CD14-positive monocyte (primary cell): ENCODE measurements at regions not wholly inside any gene's neighbourhood (a gene's known extent, or its start where the extent isn't known, plus 50 kb on each side); places are given as distances from the start of the nearest gene placed in this dataset.
"Not testable (repeated sequence)": the region's sequence is repeated elsewhere in the genome, so short reads cannot be mapped to it uniquely, and the experiment has no call there.

Experiments used
- DNase-seq, 3 donors: peaks; one replicate each; pipeline ENCODE4 v3.0.0-alpha.2; 2011 to 2022
- H2AFZ ChIP-seq: 2 replicates; pipeline ENCODE4 v1.6.0; 2012; ENCODE audit warnings: mild to moderate bottlenecking, low read depth, low read length, inconsistent platforms; ENCODE audit not compliant: insufficient read depth, poor library complexity, severe bottlenecking
- H3K27ac ChIP-seq, 2 donors: 1 replicate in 1 of 2; 2 replicates in 1 of 2; pipeline ENCODE4 v1.5.1; 2012 to 2013; ENCODE audit warnings: low read length in 2 of 2, control low read depth in 1 of 2, inconsistent platforms in 1 of 2, low read depth in 1 of 2, mild to moderate bottlenecking in 1 of 2
- H3K27me3 ChIP-seq, 2 donors: one replicate each; pipeline versions ENCODE4 v1.6.0 to v1.6.1; 2011 to 2013; ENCODE audit warnings: low read length in 2 of 2; ENCODE audit not compliant: control insufficient read depth in 2 of 2, insufficient read depth in 2 of 2
- H3K36me3 ChIP-seq, 2 donors: replicated peaks in 1 of 2; 1 replicate in 1 of 2; 2 replicates in 1 of 2; pipeline versions ENCODE4 v1.5.1 to v1.6.1; 2012 to 2013; ENCODE audit warnings: low read length in 2 of 2, control low read depth in 1 of 2, inconsistent platforms in 1 of 2, mild to moderate bottlenecking in 1 of 2; ENCODE audit not compliant: insufficient read depth in 2 of 2, control insufficient read depth in 1 of 2
- H3K4me1 ChIP-seq, 2 donors: 1 replicate in 1 of 2; 2 replicates in 1 of 2; pipeline versions ENCODE4 v1.5.1 to v1.6.1; 2012 to 2013; ENCODE audit warnings: low read length in 2 of 2, control low read depth in 1 of 2, inconsistent platforms in 1 of 2, mild to moderate bottlenecking in 1 of 2, moderate library complexity in 1 of 2; ENCODE audit not compliant: insufficient read depth in 2 of 2, control insufficient read depth in 1 of 2
- H3K4me2 ChIP-seq: replicated peaks from 2 replicates; pipeline ENCODE3; 2012; ENCODE audit warnings: low read length, moderate library complexity, mild to moderate bottlenecking; ENCODE audit not compliant: poor library complexity, severe bottlenecking; ENCODE audit errors: extremely low read depth
- H3K4me3 ChIP-seq, 3 experiments: fragments of 200-600 bp in 1 of 3; sonication (generic) in 1 of 3; replicated peaks in 1 of 3; 1 replicate in 2 of 3; 2 replicates in 1 of 3; pipeline ENCODE4 v1.5.1; 2011 to 2013; ENCODE audit warnings: low read length in 3 of 3, mild to moderate bottlenecking in 3 of 3, control low read depth in 2 of 3, low read depth in 2 of 3, inconsistent platforms in 1 of 3, moderate library complexity in 1 of 3
- H3K79me2 ChIP-seq: 2 replicates; pipeline ENCODE4 v1.6.0; 2012; ENCODE audit warnings: mild to moderate bottlenecking, control low read depth, inconsistent platforms, low read length, moderate library complexity; ENCODE audit not compliant: insufficient read depth
- H3K9ac ChIP-seq: 2 replicates; pipeline ENCODE4 v1.6.0; 2017; ENCODE audit warnings: low read length, mild to moderate bottlenecking; ENCODE audit not compliant: insufficient read depth, poor library complexity, severe bottlenecking
- H3K9me3 ChIP-seq, 2 donors: replicated peaks in 1 of 2; 1 replicate in 1 of 2; 2 replicates in 1 of 2; pipeline versions ENCODE4 v1.5.1 to v1.6.1; 2012 to 2013; ENCODE audit warnings: low read length in 2 of 2, control low read depth in 1 of 2; ENCODE audit not compliant: control insufficient read depth in 1 of 2, insufficient read depth in 1 of 2
- H4K20me1 ChIP-seq: 2 replicates; pipeline ENCODE4 v1.6.0; 2012; ENCODE audit warnings: mild to moderate bottlenecking, low read length, control low read depth, moderate library complexity; ENCODE audit not compliant: insufficient read depth
- H3K27ac Mint-ChIP-seq, 7 donors: one replicate each; pipeline ENCODE4 v1.8.0; 2020; ENCODE audit warnings: mild to moderate bottlenecking in 7 of 7, mixed read lengths in 7 of 7, moderate library complexity in 6 of 7, inconsistent platforms in 2 of 7
- H3K27me3 Mint-ChIP-seq, 3 donors: one replicate each; pipeline ENCODE4 v1.8.0; 2021 to 2022; ENCODE audit warnings: low read depth in 3 of 3, mild to moderate bottlenecking in 3 of 3, mixed read lengths in 3 of 3, moderate library complexity in 3 of 3, inconsistent platforms in 1 of 3
- H3K36me3 Mint-ChIP-seq, 2 donors: one replicate each; pipeline ENCODE4 v1.8.0; 2020; ENCODE audit warnings: mixed read lengths in 2 of 2, inconsistent platforms in 1 of 2, mild to moderate bottlenecking in 1 of 2
- H3K4me1 Mint-ChIP-seq: one replicate; pipeline ENCODE4 v1.8.0; 2020; ENCODE audit warnings: mild to moderate bottlenecking, mixed read lengths
- H3K4me3 Mint-ChIP-seq, 2 donors: one replicate each; pipeline ENCODE4 v1.8.0; 2020; ENCODE audit warnings: mild to moderate bottlenecking in 2 of 2, mixed read lengths in 2 of 2, moderate library complexity in 1 of 2
- H3K9me3 Mint-ChIP-seq, 7 donors: one replicate each; pipeline ENCODE4 v1.8.0; 2020 to 2022; ENCODE audit warnings: mixed read lengths in 7 of 7, mild to moderate bottlenecking in 6 of 7, moderate library complexity in 6 of 7, inconsistent platforms in 2 of 7
- WGBS: methylation state at CpG from one replicate; pipeline ENCODE4 v1.1.5; 2013; ENCODE audit warnings: missing lambda C conversion rate; ENCODE audit not compliant: insufficient coverage; 5-methylcytosine and 5-hydroxymethylcytosine counted together
- intact Hi-C, 2 donors: fragments of 100-400 bp; cut with micrococcal nuclease; formaldehyde crosslinking; loops; one replicate each; pipeline versions ENCODE4 v1.15.0 to v1.15.1; 2023
- TF ChIP-seq, protein P1 (sequence below): fragments of 200-600 bp; IDR thresholded peaks from one replicate; pipeline ENCODE4 v1.8.0; 2022; ENCODE audit warnings: antibody characterized with exemption, mild to moderate bottlenecking

DNA sequence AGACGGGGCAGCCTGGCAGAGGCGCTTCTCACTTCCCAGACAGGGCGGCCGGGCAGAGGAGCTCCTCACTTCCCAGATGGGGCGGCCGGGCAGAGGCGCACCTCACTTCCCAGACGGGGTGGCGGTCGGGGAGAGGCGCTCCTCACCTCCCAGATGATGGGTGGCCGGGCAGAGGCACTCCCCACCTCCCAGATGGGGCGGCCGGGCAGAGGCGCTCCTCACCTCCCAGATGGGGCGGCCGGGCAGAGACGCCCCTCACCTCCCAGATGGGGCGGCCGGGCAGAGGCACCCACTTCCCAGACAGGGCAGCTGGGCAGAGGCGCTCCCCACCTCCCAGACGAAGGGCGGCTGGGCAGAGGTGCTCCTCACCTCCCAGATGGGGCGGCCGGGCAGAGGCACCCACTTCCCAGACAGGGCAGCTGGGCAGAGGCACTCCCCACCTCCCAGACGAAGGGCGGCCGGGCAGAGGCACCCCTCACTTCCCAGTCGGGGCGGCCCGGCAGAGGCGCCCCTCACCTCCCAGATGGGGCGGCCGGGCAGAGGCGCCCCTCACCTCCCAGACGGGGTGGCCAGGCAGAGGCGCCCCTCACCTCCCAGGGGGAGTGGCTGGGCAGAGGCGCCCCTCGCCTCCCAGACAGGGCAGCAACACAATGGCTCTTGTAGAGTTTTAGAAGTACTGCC is 258.8 kb downstream of the HAPSTR1 start:
- intact Hi-C loops, H3K4me2 ChIP-seq, H3K27me3 ChIP-seq, H3K27me3 Mint-ChIP-seq, H3K27ac Mint-ChIP-seq, H4K20me1 ChIP-seq, H3K4me3 ChIP-seq, H3K4me1 Mint-ChIP-seq, H2AFZ ChIP-seq, H3K4me3 Mint-ChIP-seq, H3K27ac ChIP-seq, DNase-seq, H3K9ac ChIP-seq, H3K79me2 ChIP-seq, H3K36me3 Mint-ChIP-seq, H3K4me1 ChIP-seq, H3K36me3 ChIP-seq: not testable (repeated sequence)
- H3K9me3 Mint-ChIP-seq, result peaks cover 2 to 13% (median 6%) of the 10 kb centered on the region in 7 donors
- WGBS, result 98% methylated on average over 15 of the region's 39 CpGs
- H3K9me3 ChIP-seq, result peaks cover 6 to 18% of the 10 kb centered on the region in 2 donors

DNA sequence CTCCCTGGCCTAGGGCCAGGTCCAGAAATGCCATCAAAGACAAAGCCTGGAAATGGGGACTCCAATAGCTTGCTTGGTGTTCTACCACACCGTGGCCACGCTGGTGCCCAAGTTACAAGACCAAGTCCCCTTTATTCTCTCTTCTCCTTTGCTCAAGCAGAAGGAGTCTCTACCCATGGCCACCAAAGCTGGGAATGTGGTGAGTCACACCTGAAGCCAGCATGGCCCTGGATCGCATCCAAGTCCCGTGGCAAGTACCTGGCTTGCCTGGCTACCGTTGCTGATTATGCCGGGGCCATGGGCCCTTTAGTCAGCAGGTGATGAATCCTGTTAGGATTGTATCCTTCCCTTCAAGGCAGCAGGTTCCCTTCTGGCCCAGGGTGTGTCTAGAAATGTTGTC is 260.0 kb downstream of the HAPSTR1 start:
- Histone ChIP-seq H3K9me3 (peaks cover 6 to 18% of the 10 kb centered on the region in 2 donors), H3K27me3 (no peaks in the 10 kb centered on the region), H3K27ac (no peak overlapping the region), H3K4me1 (no peaks in the 10 kb centered on the region), H3K4me3 (no peak overlapping the region), H3K79me2 (no peaks in the 10 kb centered on the region), H3K4me2 (no peak overlapping the region), H3K9ac (no peak overlapping the region), H4K20me1 (no peaks in the 10 kb centered on the region), H2AFZ (no peak overlapping the region), H3K36me3 (no peaks in the 10 kb centered on the region)
- no peaks in the 10 kb centered on the region for H3K4me1 Mint-ChIP-seq
- peaks cover 3 to 14% (median 9%) of the 10 kb centered on the region in 7 donors for H3K9me3 Mint-ChIP-seq
- H3K4me3 Mint-ChIP-seq, result no peak overlapping the region
- H3K27me3 Mint-ChIP-seq, result peaks cover 0 to 2% (median 2%) of the 10 kb centered on the region in 3 donors
- WGBS, result 98% methylated on average over 6 of the region's 6 CpGs
- H3K27ac Mint-ChIP-seq, result no peak overlapping the region
- H3K36me3 Mint-ChIP-seq, result no peaks in the 10 kb centered on the region
- intact Hi-C loops, result no loop called here
- no peak for DNase-seq
- TF ChIP-seq, protein P1, sequence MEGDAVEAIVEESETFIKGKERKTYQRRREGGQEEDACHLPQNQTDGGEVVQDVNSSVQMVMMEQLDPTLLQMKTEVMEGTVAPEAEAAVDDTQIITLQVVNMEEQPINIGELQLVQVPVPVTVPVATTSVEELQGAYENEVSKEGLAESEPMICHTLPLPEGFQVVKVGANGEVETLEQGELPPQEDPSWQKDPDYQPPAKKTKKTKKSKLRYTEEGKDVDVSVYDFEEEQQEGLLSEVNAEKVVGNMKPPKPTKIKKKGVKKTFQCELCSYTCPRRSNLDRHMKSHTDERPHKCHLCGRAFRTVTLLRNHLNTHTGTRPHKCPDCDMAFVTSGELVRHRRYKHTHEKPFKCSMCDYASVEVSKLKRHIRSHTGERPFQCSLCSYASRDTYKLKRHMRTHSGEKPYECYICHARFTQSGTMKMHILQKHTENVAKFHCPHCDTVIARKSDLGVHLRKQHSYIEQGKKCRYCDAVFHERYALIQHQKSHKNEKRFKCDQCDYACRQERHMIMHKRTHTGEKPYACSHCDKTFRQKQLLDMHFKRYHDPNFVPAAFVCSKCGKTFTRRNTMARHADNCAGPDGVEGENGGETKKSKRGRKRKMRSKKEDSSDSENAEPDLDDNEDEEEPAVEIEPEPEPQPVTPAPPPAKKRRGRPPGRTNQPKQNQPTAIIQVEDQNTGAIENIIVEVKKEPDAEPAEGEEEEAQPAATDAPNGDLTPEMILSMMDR, result no peak
